ENCODE measurements at regions not wholly inside any gene's neighbourhood (a gene's known extent, or its start where the extent isn't known, plus 50 kb on each side); places are given as distances from the start of the nearest gene placed in this dataset.

DNA sequence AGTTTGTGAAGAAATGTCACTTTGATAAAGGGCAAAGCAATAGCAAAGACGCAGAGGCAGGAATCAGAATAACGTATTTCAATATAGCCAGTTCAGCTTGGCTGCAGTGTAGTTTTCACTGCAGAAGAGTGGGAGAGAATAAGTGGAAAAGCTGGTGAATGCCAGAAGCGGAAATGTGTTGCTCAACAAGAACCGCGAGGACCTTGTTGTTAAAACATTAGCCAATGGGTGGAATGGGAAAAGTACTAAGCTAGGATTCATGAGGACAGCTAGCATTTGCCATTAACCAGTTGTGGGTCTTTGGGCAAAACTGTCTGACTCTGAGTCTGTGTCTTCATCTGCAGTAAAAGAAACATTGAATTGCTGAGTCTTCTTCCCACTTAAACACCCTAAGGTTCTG is 292.9 kb upstream of the GRIP1 start:
- DNase-seq = no peak

DNA sequence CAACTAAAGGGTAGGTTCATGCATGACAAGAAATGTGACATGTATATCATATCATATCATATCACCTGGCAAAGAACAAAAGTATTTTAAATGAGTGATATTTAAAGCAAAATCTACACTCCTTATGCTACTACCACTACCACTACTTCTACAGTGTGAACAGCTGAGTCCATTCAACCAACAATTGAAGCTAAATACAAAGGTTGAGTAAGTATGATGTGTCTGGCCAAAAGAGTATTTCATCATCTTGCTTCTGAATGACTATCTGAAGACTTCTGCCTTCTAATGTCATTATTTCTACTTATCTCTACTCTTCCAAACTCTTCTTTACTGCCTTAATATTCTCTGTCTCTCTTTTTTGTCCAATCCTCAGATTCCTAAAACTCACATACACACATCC is 292.6 kb upstream of the CAND1 start:
- no peak for DNase-seq

DNA sequence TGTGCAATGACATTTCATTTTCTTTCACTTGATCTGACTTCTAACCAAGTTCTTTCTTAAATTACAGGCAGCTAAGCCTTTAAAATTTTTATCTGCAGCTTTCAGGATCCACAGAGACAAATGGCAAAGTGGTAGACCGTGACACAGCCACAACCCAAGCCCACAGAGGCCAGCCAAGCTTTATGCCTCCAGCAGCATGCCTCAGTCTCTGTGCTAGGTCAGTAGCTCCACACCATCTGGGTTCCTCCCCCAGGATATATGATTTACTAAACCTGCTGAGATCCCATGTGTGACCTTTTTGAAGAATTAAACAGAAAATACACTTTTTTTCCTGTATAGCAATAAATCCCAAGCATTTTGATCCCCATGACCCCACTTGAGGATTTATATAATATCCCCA is 290.4 kb upstream of the CAND1 start:
- no peak for DNase-seq

DNA sequence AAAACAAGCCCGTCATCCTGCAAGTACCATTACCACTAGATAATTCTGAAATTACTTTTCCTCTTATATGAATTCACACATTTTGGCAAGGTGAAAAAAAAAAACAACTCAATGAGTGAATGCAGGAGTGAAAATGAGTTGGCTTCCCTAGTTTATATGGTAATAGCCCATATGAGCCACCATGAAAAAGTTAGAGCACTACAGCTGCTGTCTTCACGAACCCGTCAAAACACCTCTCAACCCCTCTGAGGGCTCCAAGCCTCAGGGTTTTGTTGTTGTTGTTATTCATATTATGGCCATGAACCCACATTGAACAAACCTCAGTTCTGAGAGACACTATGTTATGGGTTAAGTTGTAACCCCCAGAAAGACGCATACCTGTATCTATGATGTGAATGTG is 289.9 kb upstream of the CAND1 start:
- no peak for DNase-seq

DNA sequence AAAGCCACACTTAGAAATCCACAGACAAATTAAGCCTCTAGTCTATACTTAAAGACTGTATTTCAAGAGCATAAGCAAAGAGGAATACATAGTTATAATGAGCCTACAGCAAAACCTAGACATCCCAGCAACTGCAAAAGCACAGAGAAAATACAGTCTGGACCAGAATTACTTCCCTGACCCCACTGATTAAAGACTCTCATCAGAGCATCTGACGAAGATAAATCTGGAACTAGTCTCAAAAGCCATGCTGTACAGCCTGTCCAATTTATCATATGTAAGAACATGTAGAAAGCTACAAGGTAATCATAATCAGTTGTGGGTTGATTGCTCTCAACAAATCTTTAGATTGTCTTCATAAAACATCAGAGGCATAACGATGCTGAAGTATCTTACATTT is 285.1 kb upstream of the CAND1 start:
- no peak for DNase-seq

DNA sequence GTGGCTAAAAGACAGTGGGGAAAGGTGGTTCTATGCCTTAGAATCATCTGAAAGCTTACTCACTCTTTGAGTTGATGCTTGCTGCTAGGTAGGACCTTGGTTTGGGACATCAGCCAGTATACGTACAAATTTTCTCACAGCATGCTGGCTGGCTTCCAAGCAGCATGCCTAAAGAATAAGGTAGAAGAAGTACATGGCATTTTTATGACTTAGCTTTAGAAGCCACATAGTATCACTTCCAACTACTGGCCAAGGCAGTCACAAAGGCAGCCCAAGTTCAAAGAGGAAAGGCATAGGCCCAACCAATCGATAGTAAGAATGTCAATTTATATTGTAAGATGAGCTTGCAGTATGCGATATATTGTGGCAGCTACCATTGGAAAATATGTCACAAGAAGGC is 284.2 kb upstream of the CAND1 start:
- no peak for DNase-seq

DNA sequence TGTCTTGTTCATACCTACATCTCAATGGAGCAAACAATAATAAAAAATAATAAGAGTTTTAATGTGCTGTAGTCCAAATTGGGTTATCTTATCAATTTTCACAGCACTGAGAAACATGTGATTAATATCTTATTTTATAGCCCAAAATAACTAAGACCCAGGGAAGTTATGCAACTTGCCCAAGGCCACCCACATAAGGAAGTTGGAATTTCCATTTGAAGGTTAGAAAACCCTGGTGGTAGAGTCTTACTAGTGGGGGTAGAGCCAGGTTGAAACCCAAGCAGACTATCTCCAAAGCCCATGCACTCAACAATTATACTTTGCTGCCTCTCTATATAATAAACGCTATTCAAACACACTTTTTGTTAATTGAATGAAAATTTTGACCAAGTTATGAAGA is 270.0 kb upstream of the CAND1 start:
- no peak for DNase-seq

DNA sequence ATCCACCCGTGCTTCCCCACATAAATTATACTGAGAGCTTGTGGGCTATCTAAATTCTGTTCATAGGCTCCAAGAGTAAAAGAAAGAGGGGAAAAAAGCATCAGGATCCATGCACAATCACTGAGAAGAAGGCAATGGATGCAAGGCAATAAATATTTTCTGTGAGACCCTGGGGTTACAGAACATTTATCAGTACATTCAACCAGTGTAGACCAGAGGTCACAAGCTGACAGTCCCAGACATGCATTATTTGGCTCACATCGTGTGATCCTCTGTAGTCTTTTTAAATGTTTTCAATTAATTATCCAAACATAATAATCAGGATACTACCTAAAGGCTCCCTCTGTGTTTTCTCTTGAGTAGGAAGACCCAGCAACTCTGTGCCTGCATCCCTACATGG is 267.9 kb upstream of the CAND1 start:
- DNase-seq = no peak

DNA sequence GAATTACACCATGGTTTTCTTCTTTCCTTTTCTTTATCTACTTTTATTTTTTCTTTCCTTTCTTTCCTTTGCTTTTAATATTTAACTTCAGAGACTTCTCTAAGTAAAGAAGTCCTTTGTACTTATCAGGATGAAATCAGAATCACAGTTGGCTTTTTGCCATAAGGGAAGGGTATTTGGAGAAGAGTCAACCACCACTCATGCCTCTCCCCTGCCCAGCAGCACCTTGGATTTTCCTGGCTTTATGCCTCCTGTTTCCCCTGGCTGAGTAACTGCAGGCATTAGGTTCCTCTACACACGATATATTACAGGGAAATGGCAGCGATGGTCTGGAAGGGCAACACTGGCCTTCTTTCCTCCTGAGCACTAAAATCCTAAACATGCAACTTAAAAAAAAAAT is 266.4 kb upstream of the CAND1 start:
- DNase-seq = no peak

DNA sequence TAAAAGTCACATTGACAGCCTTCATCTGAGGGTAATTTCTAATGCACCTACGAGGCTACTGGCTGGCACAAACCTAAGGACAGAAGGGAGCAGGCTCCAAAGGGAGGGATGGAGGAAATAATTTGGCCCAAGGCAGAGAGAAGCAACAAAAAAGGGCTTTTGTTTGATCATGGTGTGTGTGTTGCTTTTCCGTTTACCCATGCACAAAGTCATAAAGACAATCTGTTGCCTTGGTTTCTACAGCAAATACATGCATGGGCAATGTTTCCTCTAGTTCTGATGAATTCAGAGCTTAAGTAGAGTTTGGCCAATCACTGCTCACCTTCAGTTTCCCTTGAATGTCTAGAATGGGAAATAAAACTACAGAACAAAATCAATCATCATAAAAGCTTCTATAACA is 262.5 kb upstream of the CAND1 start:
- no peak for DNase-seq

DNA sequence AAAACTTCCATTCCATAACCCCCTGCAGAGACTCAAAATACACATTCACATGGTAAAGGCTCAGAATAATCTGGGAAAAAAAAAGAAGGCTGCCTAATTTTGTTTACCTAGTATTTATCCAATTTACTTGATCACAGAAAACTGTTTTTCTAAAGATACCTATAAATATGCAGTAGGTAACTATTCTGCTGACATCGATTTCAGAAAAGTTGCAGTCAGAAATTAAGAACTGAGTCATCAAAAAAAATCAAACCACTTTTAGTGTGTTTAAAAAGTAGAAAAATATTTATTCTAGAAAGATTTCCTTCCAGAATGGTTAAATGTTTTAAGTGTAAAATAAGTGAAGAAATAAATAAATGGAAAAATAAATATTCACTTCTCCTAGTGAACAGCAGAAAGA is 254.5 kb upstream of the CAND1 start:
- no peak for DNase-seq

DNA sequence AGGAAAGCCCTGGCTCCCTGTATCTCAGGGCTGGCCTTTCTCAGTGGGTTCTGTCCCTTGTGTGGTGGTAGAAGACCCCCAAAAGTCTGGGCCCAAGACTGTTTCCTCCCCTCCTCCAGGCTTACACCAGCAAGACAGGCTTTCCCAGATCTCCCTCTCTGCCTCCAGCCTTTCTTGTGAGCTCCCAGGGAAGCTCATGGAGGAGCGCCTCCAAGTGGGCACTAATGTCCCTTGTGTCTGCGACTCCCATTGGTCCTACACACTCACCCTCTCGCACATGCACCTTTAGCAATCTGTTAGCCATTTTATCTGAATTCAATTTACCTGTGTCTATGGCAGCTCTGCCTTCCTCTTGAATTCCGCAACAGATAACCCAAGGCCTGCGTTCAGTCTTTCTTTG is 251.1 kb upstream of the CAND1 start:
- DNase-seq = no peak

DNA sequence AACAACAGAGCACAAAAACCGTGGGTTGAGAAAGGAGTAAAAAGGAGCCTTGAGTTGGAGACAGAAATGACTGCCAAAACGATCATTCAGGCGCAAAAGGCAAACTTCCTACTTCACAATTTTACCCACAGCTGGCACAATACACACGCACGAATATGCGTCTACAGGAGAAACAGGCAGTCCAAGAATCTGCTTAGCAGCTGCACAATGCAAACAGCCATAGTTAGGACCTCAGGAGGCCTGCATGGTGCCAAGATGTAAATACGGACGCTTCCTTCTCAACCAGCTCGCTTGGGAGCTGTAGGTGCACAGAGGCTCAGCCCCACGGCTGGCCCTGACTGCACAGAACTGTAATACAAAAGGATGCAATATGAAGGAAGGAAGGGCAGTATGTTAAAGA is 250.1 kb upstream of the CAND1 start:
- DNase-seq = no peak

DNA sequence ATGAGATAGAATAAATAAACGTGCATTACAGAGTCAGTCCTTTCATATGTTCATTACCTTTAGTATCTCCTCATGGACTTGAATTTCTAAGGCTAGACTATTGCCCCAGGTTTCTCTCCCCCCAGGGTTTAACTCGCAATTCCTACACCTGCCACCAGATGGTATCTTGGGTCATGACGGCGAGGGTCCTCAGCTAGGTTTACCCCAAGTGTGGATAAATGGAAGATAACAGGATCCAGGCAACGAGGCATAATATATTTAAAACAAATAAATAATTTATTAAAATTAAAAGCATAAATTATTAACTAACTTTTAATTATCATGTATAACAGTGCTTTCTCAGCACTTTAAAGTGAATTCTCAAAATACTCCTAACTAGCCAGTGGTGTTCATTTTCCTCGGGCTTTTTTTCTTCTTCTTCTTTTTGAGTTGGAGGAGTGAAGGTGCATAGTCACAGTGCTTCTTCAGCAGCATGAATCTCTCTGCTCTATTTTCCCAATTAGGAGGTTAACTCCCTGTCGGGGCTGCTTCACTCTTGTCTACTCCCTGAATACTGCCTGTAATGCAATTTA is 243.5 kb upstream of the CAND1 start:
- no peak for DNase-seq

DNA sequence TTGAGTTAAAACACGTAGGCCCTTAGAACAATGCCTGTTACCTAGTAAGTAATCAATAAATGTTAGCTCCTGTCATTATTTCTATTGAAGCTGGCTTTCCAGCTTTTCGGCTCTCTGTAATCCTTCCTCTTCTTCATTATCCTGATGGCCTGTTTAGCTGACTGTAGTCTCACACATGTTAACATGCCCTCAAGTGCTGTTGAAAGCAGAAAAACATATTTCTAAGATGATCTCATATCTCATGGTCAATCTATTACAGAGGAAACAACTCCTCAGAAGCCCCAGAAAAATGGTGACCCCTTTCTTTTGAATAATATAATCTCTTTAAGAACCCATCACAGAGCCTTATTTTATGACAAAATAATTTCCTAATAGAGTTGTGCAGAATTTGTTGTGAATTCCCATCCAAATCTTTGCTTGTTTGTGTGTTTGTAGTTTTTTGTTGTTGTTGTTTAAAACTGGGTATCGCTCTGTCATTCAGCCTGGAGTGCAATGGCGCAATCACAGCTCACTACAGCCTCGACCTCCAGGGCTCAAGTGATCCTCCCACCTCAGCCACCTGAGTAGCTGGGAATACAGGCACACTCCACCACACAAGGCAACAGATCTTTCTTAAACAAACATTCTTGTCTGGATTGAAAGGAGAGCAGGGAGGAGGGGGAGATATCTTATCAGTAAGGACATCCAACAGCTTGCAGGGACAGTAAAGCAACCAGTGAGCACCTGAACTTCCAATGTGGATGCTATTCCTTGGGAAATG is 242.5 kb upstream of the CAND1 start:
- DNase-seq = no peak

DNA sequence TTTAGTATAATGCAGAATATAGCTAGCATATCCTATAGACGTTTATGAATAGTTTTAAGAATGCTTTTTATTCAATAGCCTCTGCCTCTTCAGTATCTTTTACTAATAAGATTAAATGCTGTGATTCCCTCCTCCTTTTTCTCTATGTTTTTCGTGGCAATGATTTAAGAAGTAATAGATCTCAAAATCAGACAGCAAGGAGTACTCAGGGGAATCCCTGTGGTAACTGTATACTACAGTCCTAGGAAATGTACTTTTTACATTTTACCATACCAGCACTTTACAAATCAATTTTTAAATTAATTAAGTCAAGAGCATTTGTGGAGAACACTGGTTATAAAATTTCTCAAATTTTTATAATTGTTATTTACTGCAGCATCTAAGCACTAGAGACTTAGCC is 240.6 kb upstream of the CAND1 start:
- no peak for DNase-seq

DNA sequence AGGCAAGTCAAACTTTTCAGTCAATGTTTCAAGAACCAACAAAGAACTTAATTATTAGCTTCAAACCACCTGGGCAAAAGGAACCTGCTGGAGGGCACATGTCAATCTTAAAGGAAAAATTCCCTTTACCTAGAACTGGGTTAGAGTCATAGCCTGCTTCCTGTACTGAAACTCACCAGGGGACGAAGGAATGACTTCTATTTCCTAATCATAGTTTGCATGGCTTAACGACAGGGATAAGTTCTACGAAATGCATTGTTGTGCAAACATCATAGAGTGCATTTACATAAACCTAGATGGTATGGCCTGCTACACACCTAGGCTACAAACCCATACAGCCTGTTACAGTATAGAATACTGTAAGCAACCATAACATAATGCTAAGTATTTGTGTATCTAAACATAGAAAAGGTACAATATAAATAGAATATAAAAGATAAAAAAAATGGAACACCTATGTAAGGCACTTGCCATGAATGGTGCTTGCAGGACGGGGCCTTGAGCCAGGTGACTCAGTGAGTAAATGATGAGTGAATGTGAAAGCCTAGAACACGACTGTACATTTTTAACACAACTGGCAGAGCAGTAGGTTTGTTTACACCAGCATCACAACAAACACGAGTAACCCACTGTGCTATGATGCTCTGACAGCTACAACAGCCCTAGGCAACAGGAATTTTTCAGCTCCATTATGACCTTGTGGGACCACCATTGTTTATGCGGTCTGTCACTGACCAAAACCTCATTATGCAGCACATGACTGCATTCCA is 234.9 kb upstream of the CAND1 start:
- DNase-seq = no peak

DNA sequence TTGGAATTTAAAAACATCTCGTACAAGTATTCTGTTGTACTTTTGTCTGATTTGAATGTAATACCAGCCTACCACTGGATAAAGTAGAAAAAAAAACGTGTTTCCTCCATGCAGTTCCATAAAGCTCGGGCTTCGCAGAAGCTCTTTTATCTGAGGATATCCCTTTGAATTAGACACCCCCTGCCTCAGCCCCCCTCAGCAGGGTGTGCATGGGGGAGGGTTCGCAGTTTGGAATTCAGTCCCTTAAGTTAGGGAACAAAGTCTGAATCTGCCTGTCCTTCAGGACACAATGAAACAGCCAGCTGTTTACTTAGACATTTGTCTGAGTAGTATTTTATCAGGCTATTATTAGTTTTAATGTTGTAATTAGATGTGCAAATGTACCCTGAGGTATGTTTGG is 234.0 kb upstream of the CAND1 start:
- DNase-seq = no peak

DNA sequence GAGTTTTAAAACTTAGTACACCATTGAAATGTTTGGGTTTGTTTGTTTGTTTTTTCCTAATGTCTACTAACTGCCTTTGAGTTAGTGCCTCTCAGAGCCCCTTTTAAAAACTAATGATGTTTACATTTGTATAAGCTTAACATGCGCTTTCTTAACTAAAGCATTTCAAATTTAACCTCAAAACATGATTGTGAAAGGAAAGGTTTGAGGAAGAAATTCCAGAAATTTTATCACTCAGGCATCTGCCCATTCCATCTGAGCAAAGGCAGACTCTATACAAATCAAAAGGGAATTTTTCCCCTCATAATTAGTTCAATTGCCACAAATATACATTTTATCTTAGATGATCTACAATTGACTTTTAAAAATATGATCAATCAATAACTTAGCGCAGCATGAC is 230.7 kb upstream of the CAND1 start:
- DNase-seq = no peak

DNA sequence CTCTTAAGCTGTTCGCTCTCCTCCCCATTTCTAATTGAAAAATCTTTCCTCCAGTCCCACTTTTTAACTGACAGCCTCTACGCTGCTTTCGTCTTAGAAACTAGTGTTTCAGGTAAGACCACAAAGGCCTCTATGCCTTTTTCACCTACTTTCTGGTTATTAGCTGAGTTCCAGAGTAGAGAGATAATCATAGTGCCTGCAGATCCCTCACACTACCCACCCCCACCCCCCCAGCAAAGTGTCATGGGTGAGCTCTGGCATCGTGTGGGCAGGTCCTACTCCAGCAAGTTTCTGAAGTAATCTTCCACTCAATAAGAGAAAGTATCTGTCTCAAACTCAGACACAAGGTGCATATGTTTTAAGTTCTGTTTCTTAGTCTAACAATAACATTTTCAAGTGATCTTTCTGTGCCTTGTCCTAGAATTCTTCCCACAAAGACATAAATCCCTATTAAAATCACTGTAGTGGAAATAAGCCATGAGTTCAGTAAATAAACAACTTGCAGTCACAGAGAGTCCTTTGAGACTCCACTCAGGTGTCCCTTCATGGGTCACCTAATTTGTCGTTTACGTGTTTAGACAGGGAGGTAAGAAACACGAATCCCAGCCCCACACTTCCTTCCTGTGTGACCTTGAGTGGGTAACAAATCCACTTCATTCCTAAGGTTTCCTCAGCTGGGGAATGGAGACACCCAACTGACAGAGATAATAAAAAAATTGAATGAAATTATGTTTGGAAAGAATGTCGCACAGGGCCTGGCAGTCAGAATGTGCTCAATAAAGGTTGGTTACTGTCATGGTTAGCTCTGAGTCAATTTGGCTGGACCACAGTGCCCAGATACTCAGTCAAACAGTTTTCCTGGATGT is 228.9 kb upstream of the CAND1 start:
- DNase-seq = no peak

DNA sequence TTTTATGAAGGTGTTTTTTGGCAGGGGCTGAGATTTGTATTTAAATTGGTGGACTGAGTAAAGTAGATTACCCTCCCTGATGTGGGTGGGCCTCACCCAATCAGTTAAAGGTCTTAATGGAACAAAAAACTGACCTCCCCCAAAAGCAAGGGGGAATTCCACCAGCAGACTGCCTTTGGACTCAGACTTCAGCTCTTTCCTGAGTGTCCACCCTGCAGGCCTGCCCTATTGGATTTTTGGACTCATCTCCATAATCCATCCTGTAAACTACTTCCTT is 228.4 kb upstream of the CAND1 start:
- no peak for DNase-seq

DNA sequence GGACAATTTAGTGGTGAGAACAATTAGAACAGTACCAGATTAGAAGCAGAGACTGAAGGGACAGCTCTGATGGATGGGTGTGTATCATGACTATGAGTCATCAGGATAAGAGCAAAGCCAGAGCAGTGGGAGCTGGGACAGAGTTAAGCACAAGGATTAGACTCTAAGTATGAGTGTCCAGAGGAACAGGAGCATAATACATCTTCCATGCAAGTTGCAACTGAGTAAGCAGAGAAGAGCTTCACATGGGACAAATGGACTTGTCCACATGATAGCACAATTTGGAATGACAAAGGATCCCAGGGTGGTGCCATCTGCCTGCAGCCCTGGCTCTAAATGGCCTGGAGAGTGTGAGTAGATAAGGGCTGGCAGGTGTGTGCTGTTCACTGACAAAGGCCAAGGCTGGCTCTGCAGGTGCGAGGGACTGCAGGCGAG is 226.4 kb upstream of the CAND1 start:
- DNase-seq = peak; percentile 91

DNA sequence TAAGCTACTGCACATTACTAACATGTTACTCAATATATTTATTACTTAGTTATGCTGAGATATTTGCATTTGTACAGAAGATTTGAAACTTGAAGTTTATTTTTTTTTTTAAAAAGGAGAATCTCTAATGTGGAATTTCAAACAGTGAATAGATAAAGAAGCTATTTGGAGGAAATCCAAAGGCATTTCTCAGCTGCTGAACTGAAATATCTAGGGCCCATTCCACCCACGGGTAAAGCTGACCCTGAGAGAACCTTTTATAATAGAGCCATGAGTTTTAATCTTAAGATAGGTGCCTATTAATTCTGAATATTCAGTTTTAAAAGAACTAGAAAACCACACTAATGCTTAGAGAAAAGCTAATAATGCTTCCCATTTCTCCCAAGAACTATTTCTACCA is 225.4 kb upstream of the CAND1 start:
- no peak for DNase-seq

DNA sequence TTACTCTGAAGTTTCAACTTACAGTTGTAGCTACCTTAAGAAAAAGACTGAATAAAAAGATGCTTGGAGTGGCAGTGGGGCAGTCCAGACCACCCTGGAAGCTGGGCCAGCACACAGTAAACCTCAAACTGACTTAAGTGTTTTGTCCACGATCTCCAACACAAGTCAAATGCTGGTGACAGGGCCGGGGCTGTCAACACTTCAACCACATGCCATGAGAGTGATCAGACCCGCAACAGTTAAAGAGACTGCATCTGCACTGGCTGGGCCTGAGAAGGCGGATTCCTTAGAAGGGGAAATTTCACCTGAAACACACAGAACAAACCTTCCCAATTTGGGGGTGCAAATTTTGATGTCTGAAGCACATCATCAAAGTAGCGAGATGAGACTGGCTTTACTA is 223.5 kb upstream of the CAND1 start:
- no peak for DNase-seq

Data from NCI-H187 treated with DMSO at 0.1 percent for 48 hours (cell line).